ENCODE measurements at regions not wholly inside any gene's neighbourhood (a gene's known extent, or its start where the extent isn't known, plus 50 kb on each side); places are given as distances from the start of the nearest gene placed in this dataset.

- no peak overlapping the region for H3K27ac ChIP-seq
- no peak for DNase-seq
- no peaks in the 10 kb centered on the region for H3K4me1 ChIP-seq
- peaks cover 0 to 34% (median 30%) of the 10 kb centered on the region in 4 donors for H3K9me3 ChIP-seq
- intact Hi-C loops (cut with DNase I; ENCODE audit: low total_unique reads) = no loop called here
- WGBS, 5 donors = 89 to 95% (median 94%) methylated on average over 1 to 4 of the region's 5 CpGs
- peaks cover 0 to 19% (median 0%) of the 10 kb centered on the region in 3 donors for H3K27me3 ChIP-seq
- H3K36me3 ChIP-seq = no peaks in the 10 kb centered on the region
- no peak overlapping the region for H3K4me3 ChIP-seq
- TF ChIP-seq CTCF (IDR thresholded peaks at IDR 0.05) (no peak), EP300 (IDR thresholded peaks at IDR 0.05) (no peak), POLR2AphosphoS5 (IDR thresholded peaks at IDR 0.05) (no peak), POLR2A (IDR thresholded peaks at IDR 0.05) (no peak)
These were observed 101.7 kb upstream of the CD82 start for GRCh38 chr11:44463751-44464150.

- no peak overlapping the region for H3K27ac ChIP-seq
- intact Hi-C loops (cut with DNase I; ENCODE audit: low total_unique reads) = no loop called here
- H3K4me3 ChIP-seq = no peak overlapping the region
- no peaks in the 10 kb centered on the region for H3K36me3 ChIP-seq
- peaks cover 0 to 19% (median 0%) of the 10 kb centered on the region in 3 donors for H3K27me3 ChIP-seq
- DNase-seq = no peak
- no peaks in the 10 kb centered on the region for H3K4me1 ChIP-seq
- no peak for TF ChIP-seq CTCF (IDR thresholded peaks at IDR 0.05)
- no peak for TF ChIP-seq EP300 (IDR thresholded peaks at IDR 0.05)
- no peak for TF ChIP-seq POLR2AphosphoS5 (IDR thresholded peaks at IDR 0.05)
- no peak for TF ChIP-seq POLR2A (IDR thresholded peaks at IDR 0.05)
- 88 to 96% (median 90%) methylated on average over 1 of the region's 1 CpG for WGBS, 5 donors
- peaks cover 0 to 34% (median 30%) of the 10 kb centered on the region in 4 donors for H3K9me3 ChIP-seq
These were observed 100.7 kb upstream of the CD82 start for GRCh38 chr11:44464741-44465140.

GRCh38 chr11:44466531-44467205 lies 98.8 kb upstream of the CD82 start:
- Histone ChIP-seq H3K27me3 (peaks cover 0 to 19% (median 0%) of the 10 kb centered on the region in 3 donors), H3K36me3 (no peaks in the 10 kb centered on the region), H3K9me3 (peaks cover 0 to 23% (median 19%) of the 10 kb centered on the region in 4 donors), H3K4me1 (no peaks in the 10 kb centered on the region), H3K4me3 (no peak overlapping the region), H3K27ac (no peak overlapping the region)
- TF ChIP-seq POLR2AphosphoS5 (IDR thresholded peaks at IDR 0.05) (no peak), EP300 (IDR thresholded peaks at IDR 0.05) (no peak), CTCF (IDR thresholded peaks at IDR 0.05) (no peak), POLR2A (IDR thresholded peaks at IDR 0.05) (no peak)
- WGBS, 5 donors = 68 to 81% (median 78%) methylated on average over 23 to 24 of the region's 24 CpGs
- intact Hi-C loops (cut with DNase I; ENCODE audit: low total_unique reads) = no loop called here
- DNase-seq = peak in 1 of 2 donors; percentile 48

- intact Hi-C loops (cut with DNase I; ENCODE audit: low total_unique reads) = no loop called here
- TF ChIP-seq POLR2AphosphoS5 (IDR thresholded peaks at IDR 0.05) (no peak), EP300 (IDR thresholded peaks at IDR 0.05) (no peak), POLR2A (IDR thresholded peaks at IDR 0.05) (no peak), CTCF (IDR thresholded peaks at IDR 0.05) (no peak)
- Histone ChIP-seq H3K27me3 (peaks cover 0 to 19% (median 0%) of the 10 kb centered on the region in 3 donors), H3K36me3 (no peaks in the 10 kb centered on the region), H3K9me3 (peaks cover 0 to 23% (median 19%) of the 10 kb centered on the region in 4 donors), H3K4me1 (no peaks in the 10 kb centered on the region), H3K4me3 (no peak overlapping the region), H3K27ac (no peak overlapping the region)
- DNase-seq = no peak
- WGBS, 5 donors = 30 to 79% (median 55%) methylated on average over 1 of the region's 1 CpG
These were observed 98.0 kb upstream of the CD82 start for GRCh38 chr11:44467413-44467812.

Data from stomach (tissue), 8 donors.